H1 (cell line): ENCODE measurements at regions not wholly inside any gene's neighbourhood (a gene's known extent, or its start where the extent isn't known, plus 50 kb on each side); places are given as distances from the start of the nearest gene placed in this dataset.

Experiments used
- CTCF ChIA-PET: fragments of 300-600 bp; sonication (Branson Sonifier 250); formaldehyde crosslinking; loops from one replicate; lab custom pipeline; 2021; ENCODE audit not compliant: partially characterized antibody; lab: Charles Lee
- POLR2A ChIA-PET: fragments of 300-600 bp; sonication (Branson Sonifier 250); formaldehyde crosslinking; loops from one replicate; lab custom pipeline; 2021; ENCODE audit warnings: inconsistent platforms; ENCODE audit not compliant: partially characterized antibody; lab: Charles Lee
- DNase-seq, 2 experiments: peaks; one replicate each; pipeline versions ENCODE4 v3.0.0 to v3.0.0-alpha.2; 2010 to 2022; ENCODE audit warnings: low spot score in 2 of 2, low read depth in 1 of 2, mixed read lengths in 1 of 2
- FAIRE-seq: peaks from 2 replicates; lab custom pipeline; 2011; peaks lifted over from hg19 to GRCh38; lab: Jason Lieb, UNC
- H2AFZ ChIP-seq: 2 replicates; pipeline ENCODE4 v1.8.1; 2012; ENCODE audit warnings: low read length, inconsistent platforms
- H2AK5ac ChIP-seq: 2 replicates; pipeline ENCODE4 v1.6.1; 2013; ENCODE audit warnings: low read depth, low read length
- H2BK120ac ChIP-seq: replicated peaks from 2 replicates; pipeline ENCODE3; 2013; ENCODE audit warnings: low read depth, low read length, inconsistent platforms
- H2BK12ac ChIP-seq: 2 replicates; pipeline ENCODE4 v1.6.1; 2013; ENCODE audit warnings: low read depth, low read length
- H2BK15ac ChIP-seq: 2 replicates; pipeline ENCODE4 v1.6.1; 2013; ENCODE audit warnings: low read length
- H2BK20ac ChIP-seq: 2 replicates; pipeline ENCODE4 v1.6.1; 2013; ENCODE audit warnings: low read length
- H2BK5ac ChIP-seq: 2 replicates; pipeline ENCODE4 v1.6.1; 2013; ENCODE audit warnings: low read depth, low read length
- H3K14ac ChIP-seq: 2 replicates; pipeline ENCODE4 v1.6.1; 2013; ENCODE audit warnings: inconsistent platforms; ENCODE audit not compliant: insufficient read length
- H3K18ac ChIP-seq: 2 replicates; pipeline ENCODE4 v1.6.1; 2013; ENCODE audit warnings: low read length; ENCODE audit errors: extremely low read depth
- H3K23ac ChIP-seq: 2 replicates; pipeline ENCODE4 v1.6.1; 2013; ENCODE audit warnings: inconsistent platforms; ENCODE audit not compliant: insufficient read length
- H3K23me2 ChIP-seq: 2 replicates; pipeline ENCODE4 v1.6.1; 2013; ENCODE audit warnings: low read depth, low read length
- H3K27ac ChIP-seq: 2 replicates; pipeline ENCODE4 v1.6.1; 2011; ENCODE audit warnings: low read depth, low read length, inconsistent platforms
- H3K27me3 ChIP-seq, 4 experiments: replicated peaks in 1 of 4; 1 replicate in 1 of 4; 2 replicates in 3 of 4; pipeline versions ENCODE4 v1.6.1 to v1.8.1; 2011 to 2013; ENCODE audit warnings: low read length in 3 of 4, mild to moderate bottlenecking in 3 of 4, inconsistent platforms in 2 of 4, mixed read lengths in 2 of 4, moderate library complexity in 1 of 4; ENCODE audit not compliant: control insufficient read depth in 3 of 4, insufficient read depth in 3 of 4; ENCODE audit errors: extremely low read depth in 1 of 4
- H3K36me3 ChIP-seq, 4 experiments: 2 replicates each; pipeline versions ENCODE4 v1.6.1 to v1.8.1; 2011 to 2013; ENCODE audit warnings: mild to moderate bottlenecking in 4 of 4, low read length in 3 of 4, moderate library complexity in 2 of 4, control low read depth in 1 of 4, inconsistent platforms in 1 of 4; ENCODE audit not compliant: insufficient read depth in 4 of 4, control insufficient read depth in 2 of 4
- H3K4ac ChIP-seq: replicated peaks from 2 replicates; pipeline ENCODE3; 2013; ENCODE audit warnings: low read length, low read depth, mixed read lengths, inconsistent platforms; ENCODE audit not compliant: insufficient read length
- H3K4me1 ChIP-seq, 4 experiments: replicated peaks in 1 of 4; 1 replicate in 1 of 4; 2 replicates in 3 of 4; pipeline versions ENCODE4 v1.6.1 to v1.8.1; 2011 to 2013; ENCODE audit warnings: low read length in 3 of 4, inconsistent platforms in 2 of 4, mixed read lengths in 1 of 4; ENCODE audit not compliant: insufficient read depth in 4 of 4, control insufficient read depth in 3 of 4
- H3K4me2 ChIP-seq, 2 experiments: 2 replicates each; pipeline versions ENCODE4 v1.6.1 to v1.8.1; 2011 to 2013; ENCODE audit warnings: low read depth in 2 of 2, low read length in 2 of 2, control low read depth in 1 of 2, inconsistent platforms in 1 of 2, mild to moderate bottlenecking in 1 of 2; ENCODE audit not compliant: insufficient read depth in 1 of 2
- H3K4me3 ChIP-seq, 4 experiments: fragments of 200-600, 300-600 bp in 1 of 4; sonication (generic), shearing (Covaris generic), sonication (Bioruptor Twin) in 1 of 4; 2 replicates each; pipeline versions ENCODE4 v1.5.1 to v1.8.1; 2011 to 2016; ENCODE audit warnings: low read length in 4 of 4, low read depth in 3 of 4, control low read depth in 2 of 4, inconsistent platforms in 2 of 4, mild to moderate bottlenecking in 2 of 4, mixed read lengths in 1 of 4, moderate library complexity in 1 of 4; ENCODE audit not compliant: insufficient read depth in 2 of 4; ENCODE audit errors: extremely low read depth in 1 of 4
- H3K56ac ChIP-seq: replicated peaks from 2 replicates; pipeline ENCODE3; 2013; ENCODE audit warnings: low read depth, mild to moderate bottlenecking, mixed read lengths, low read length, inconsistent platforms; ENCODE audit not compliant: insufficient read length
- H3K79me1 ChIP-seq: 2 replicates; pipeline ENCODE4 v1.6.1; 2013; ENCODE audit warnings: low read depth, low read length, control low read depth
- H3K79me2 ChIP-seq, 2 experiments: 2 replicates each; pipeline versions ENCODE4 v1.6.1 to v1.8.1; 2012 to 2013; ENCODE audit warnings: low read length in 2 of 2, mild to moderate bottlenecking in 2 of 2, inconsistent platforms in 1 of 2; ENCODE audit not compliant: insufficient read depth in 2 of 2, control insufficient read depth in 1 of 2
- H3K9ac ChIP-seq, 4 experiments: replicated peaks in 1 of 4; 1 replicate in 1 of 4; 2 replicates in 3 of 4; pipeline versions ENCODE4 v1.6.1 to v1.8.1; 2011 to 2013; ENCODE audit warnings: low read depth in 3 of 4, low read length in 3 of 4, control low read depth in 2 of 4, mild to moderate bottlenecking in 2 of 4, moderate library complexity in 2 of 4, inconsistent platforms in 1 of 4; ENCODE audit errors: extremely low read depth in 1 of 4
- H3K9me3 ChIP-seq, 2 experiments: 2 replicates each; pipeline versions ENCODE4 v1.6.1 to v1.8.1; 2012 to 2013; ENCODE audit warnings: mild to moderate bottlenecking in 2 of 2, moderate library complexity in 2 of 2, control low read depth in 1 of 2, inconsistent platforms in 1 of 2, low read depth in 1 of 2, low read length in 1 of 2, mixed read lengths in 1 of 2; ENCODE audit not compliant: insufficient read depth in 2 of 2
- H4K20me1 ChIP-seq, 2 experiments: replicated peaks in 1 of 2; 2 replicates each; pipeline versions ENCODE3 to v1.8.1; 2011 to 2013; ENCODE audit warnings: inconsistent platforms in 2 of 2, low read length in 2 of 2, mild to moderate bottlenecking in 1 of 2; ENCODE audit not compliant: insufficient read depth in 2 of 2, control insufficient read depth in 1 of 2
- H4K5ac ChIP-seq: 2 replicates; pipeline ENCODE4 v1.6.1; 2013; ENCODE audit warnings: low read length, low read depth, mixed read lengths, inconsistent platforms; ENCODE audit not compliant: insufficient read length
- H4K8ac ChIP-seq: 2 replicates; pipeline ENCODE4 v1.8.0; 2013; ENCODE audit warnings: mild to moderate bottlenecking, moderate library complexity, low read length, inconsistent platforms; ENCODE audit not compliant: insufficient read depth; ENCODE audit errors: extremely low read depth
- H4K91ac ChIP-seq: replicated peaks from 2 replicates; pipeline ENCODE3; 2013; ENCODE audit warnings: low read length, mixed read lengths, inconsistent platforms; ENCODE audit not compliant: insufficient read length
- CBX5 ChIP-seq: fragments of 300-800, 300-1000 bp; sonication (generic); IDR thresholded peaks from 2 replicates; pipeline ENCODE4 v1.7.1; 2016; ENCODE audit warnings: antibody characterized with exemption, low read length, low read depth
- HDAC2 ChIP-seq, 2 experiments: fragments of 300-600 bp in 1 of 2; sonication (generic) in 1 of 2; IDR thresholded peaks; 2 replicates each; pipeline ENCODE4 v1.6.1; 2011 to 2012; ENCODE audit warnings: low read depth in 2 of 2, low read length in 2 of 2, mild to moderate bottlenecking in 2 of 2, moderate library complexity in 2 of 2, borderline replicate concordance in 1 of 2, inconsistent platforms in 1 of 2
- JUND ChIP-seq: IDR thresholded peaks from 2 replicates; pipeline ENCODE4 v1.6.1; 2011; ENCODE audit warnings: mild to moderate bottlenecking, improper control_type of control experiment, low read length
- POU5F1 ChIP-seq: IDR thresholded peaks from 2 replicates; pipeline ENCODE4 v1.6.1; 2011; ENCODE audit warnings: low read depth, mild to moderate bottlenecking, low read length, moderate library complexity
- TEAD4 ChIP-seq: IDR thresholded peaks from 2 replicates; pipeline ENCODE4 v1.6.1; 2012; ENCODE audit warnings: low read depth, low read length, inconsistent platforms, mixed read lengths
- whole genome bisulfite sequencing, 2 experiments: shearing (Covaris generic) in 1 of 2; methylation state at CpG; one replicate each; pipeline versions ENCODE4 v1.1.6 to v1.1.7; 2013 to 2015; ENCODE audit warnings: low lambda C conversion rate in 2 of 2, mixed read lengths in 2 of 2, inconsistent platforms in 1 of 2, low coverage in 1 of 2, missing lambda C conversion rate in 1 of 2; ENCODE audit not compliant: insufficient replicate concordance in 2 of 2, insufficient coverage in 1 of 2, insufficient read length in 1 of 2; ENCODE audit errors: extremely low coverage in 1 of 2, missing lambda C conversion rate in 1 of 2; 5-methylcytosine and 5-hydroxymethylcytosine counted together

- H2AFZ ChIP-seq = no peak overlapping the region
- TF ChIP-seq TEAD4 (no peak), JUND (no peak), HDAC2 (IDR thresholded peaks at IDR 0.05; ENCODE audit: borderline replicate concordance in 1 of 2, low read depth in 2 of 2, low read length in 2 of 2) (no peak), POU5F1 (no peak), CBX5 (no peak)
- H3K4me2 ChIP-seq = no peak overlapping the region
- no peak overlapping the region for H3K56ac ChIP-seq
- H2BK120ac ChIP-seq = no peak overlapping the region
- H3K79me1 ChIP-seq = no peaks in the 10 kb centered on the region
- CTCF ChIA-PET = interaction anchor here (0.6 kb wide), 1 partner anchor 44 kb away, joined by 3 read pairs; no protein-coding TSS in a partner anchor
- H3K9ac ChIP-seq = no peak overlapping the region
- no peak overlapping the region for H4K91ac ChIP-seq
- H2BK5ac ChIP-seq = no peak overlapping the region
- H2BK12ac ChIP-seq = no peak overlapping the region
- no peak overlapping the region for H3K14ac ChIP-seq
- no peaks in the 10 kb centered on the region for H4K20me1 ChIP-seq
- H3K4me1 ChIP-seq = no peaks in the 10 kb centered on the region
- no peak overlapping the region for H4K5ac ChIP-seq
- H3K79me2 ChIP-seq = no peaks in the 10 kb centered on the region
- peaks cover 0 to 1% (median 0%) of the 10 kb centered on the region in 4 experiments; a peak in 1 of 7 replicates for H3K27me3 ChIP-seq
- no peak overlapping the region for H2BK15ac ChIP-seq
- H3K18ac ChIP-seq = no peak overlapping the region
- no peak overlapping the region for H2BK20ac ChIP-seq
- no peak overlapping the region for H3K23ac ChIP-seq
- POLR2A ChIA-PET = no interaction called here
- no peak overlapping the region for H3K4me3 ChIP-seq
- no peak overlapping the region for H2AK5ac ChIP-seq
- H3K23me2 ChIP-seq = no peaks in the 10 kb centered on the region
- H3K27ac ChIP-seq = no peak overlapping the region
- H4K8ac ChIP-seq = no peak overlapping the region
- H3K4ac ChIP-seq = no peak overlapping the region
- H3K36me3 ChIP-seq = no peaks in the 10 kb centered on the region
- DNase-seq (no peak), FAIRE-seq (no peak)
- H3K9me3 ChIP-seq = no peaks in the 10 kb centered on the region
- 85% methylated on average over 2 of the region's 2 CpGs; no CpG with 5 or more reads in 1 of the 2 experiments for WGBS, 2 experiments
Measured at GRCh38 chr6:135113860-135114259, 59.2 kb upstream of the HBS1L start.
